HG03378 (cell line): ENCODE measurements at regions not wholly inside any gene's neighbourhood (a gene's known extent, or its start where the extent isn't known, plus 50 kb on each side); places are given as distances from the start of the nearest gene placed in this dataset.

Experiments
- ATAC-seq: cut with Tn5 transposase; IDR thresholded peaks from one replicate; pipeline ENCODE4 v1.9.1; 2021; ENCODE audit warnings: mild to moderate bottlenecking, moderate library complexity; ENCODE audit not compliant: unreplicated experiment

- no peak for ATAC-seq
Measured at GRCh38 chr2:176709149-176709951, 440.1 kb downstream of the MTX2 start.

- ATAC-seq, result no peak
Measured at GRCh38 chr2:176709991-176710390, 440.7 kb downstream of the MTX2 start.

- no peak for ATAC-seq
Measured at GRCh38 chr2:176710657-176711186, 441.5 kb downstream of the MTX2 start.

GRCh38 chr2:176725873-176726645 is 456.8 kb downstream of the MTX2 start:
- ATAC-seq, result no peak

- ATAC-seq, result no peak
Measured at GRCh38 chr2:176727696-176728095, 458.5 kb downstream of the MTX2 start.

GRCh38 chr2:176729706-176730569 is 460.7 kb downstream of the MTX2 start:
- no peak for ATAC-seq

GRCh38 chr2:176732780-176733179 is 463.5 kb downstream of the MTX2 start:
- ATAC-seq, result no peak

- ATAC-seq, result no peak
Measured at GRCh38 chr2:176733698-176734430, 464.6 kb downstream of the MTX2 start.

GRCh38 chr2:176734868-176735267 is 465.6 kb downstream of the MTX2 start:
- ATAC-seq, result no peak

GRCh38 chr2:176742271-176742670 is 470.3 kb upstream of the HNRNPA3 start:
- ATAC-seq, result no peak

GRCh38 chr2:176743671-176744070 is 468.9 kb upstream of the HNRNPA3 start:
- no peak for ATAC-seq

- ATAC-seq, result no peak
Measured at GRCh38 chr2:176744146-176744545, 468.4 kb upstream of the HNRNPA3 start.

- no peak for ATAC-seq
Measured at GRCh38 chr2:176745543-176746200, 466.9 kb upstream of the HNRNPA3 start.

- ATAC-seq, result no peak
Measured at GRCh38 chr2:176746411-176746810, 466.2 kb upstream of the HNRNPA3 start.

GRCh38 chr2:176747506-176747905 is 465.1 kb upstream of the HNRNPA3 start:
- no peak for ATAC-seq

GRCh38 chr2:176747928-176748327 is 464.7 kb upstream of the HNRNPA3 start:
- no peak for ATAC-seq

GRCh38 chr2:176748662-176749061 is 463.9 kb upstream of the HNRNPA3 start:
- no peak for ATAC-seq

- no peak for ATAC-seq
Measured at GRCh38 chr2:176751314-176752227, 461.0 kb upstream of the HNRNPA3 start.

GRCh38 chr2:176752295-176752694 is 460.3 kb upstream of the HNRNPA3 start:
- ATAC-seq, result no peak
